Activated T-cell treated with anti-CD3 and anti-CD28 coated beads, Interleukin-2, amount 50 U/mL, for 4 hours (primary cell): ENCODE measurements at regions not wholly inside any gene's neighbourhood (a gene's known extent, or its start where the extent isn't known, plus 50 kb on each side); places are given as distances from the start of the nearest gene placed in this dataset.
A peak's percentile ranks its signal among the peaks of the same experiment; 100 is the strongest.

ENCODE experiments used
- ATAC-seq, 2 donors: fragments of 200-7000 bp; cut with Tn5 transposase; one replicate each; pipeline ENCODE4 v1.10.0; 2021
- DNase-seq: peaks from one replicate; pipeline ENCODE4 v3.0.0-alpha.2; 2020
- H3K27me3 Mint-ChIP-seq: one replicate; pipeline ENCODE4 v1.8.0; 2021; ENCODE audit warnings: low read depth, mixed read lengths
- H3K36me3 Mint-ChIP-seq: one replicate; pipeline ENCODE4 v1.8.0; 2022; ENCODE audit warnings: mixed read lengths; ENCODE audit not compliant: insufficient read depth
- H3K4me1 Mint-ChIP-seq: one replicate; pipeline ENCODE4 v1.8.0; 2021; ENCODE audit warnings: low read depth, mixed read lengths
- H3K4me3 Mint-ChIP-seq: one replicate; pipeline ENCODE4 v1.8.0; 2021; ENCODE audit warnings: mild to moderate bottlenecking, moderate library complexity, mixed read lengths
- H3K9me3 Mint-ChIP-seq: one replicate; pipeline ENCODE4 v1.8.0; 2021; ENCODE audit warnings: mixed read lengths

DNA sequence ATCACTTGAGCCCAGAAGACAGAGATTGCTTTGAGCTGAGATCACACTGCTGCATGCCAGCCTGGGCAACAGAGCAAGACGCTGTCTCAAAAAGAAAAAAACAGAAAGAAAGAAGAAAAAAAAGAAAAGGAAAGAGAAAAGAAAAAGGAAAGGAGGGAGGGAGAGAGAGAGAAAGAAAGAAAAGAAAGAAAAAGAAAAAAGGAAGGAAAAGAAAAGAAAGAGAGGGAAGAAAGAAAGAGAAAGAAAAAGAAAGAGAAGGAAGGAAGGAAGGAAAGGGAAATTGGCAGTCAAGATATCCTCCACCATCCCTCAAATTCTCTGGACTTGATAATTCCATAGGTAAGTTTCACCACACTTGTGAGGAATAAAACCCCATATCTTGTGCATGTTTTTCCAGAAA is 71.4 kb upstream of the WSB1 start:
- DNase-seq, result no peak
- ATAC-seq, result no peak
- Mint-ChIP-seq H3K4me1 (peaks cover 12% of the 10 kb centered on the region), H3K36me3 (no peaks in the 10 kb centered on the region), H3K4me3 (no peak overlapping the region), H3K9me3 (no peaks in the 10 kb centered on the region), H3K27me3 (no peaks in the 10 kb centered on the region)

DNA sequence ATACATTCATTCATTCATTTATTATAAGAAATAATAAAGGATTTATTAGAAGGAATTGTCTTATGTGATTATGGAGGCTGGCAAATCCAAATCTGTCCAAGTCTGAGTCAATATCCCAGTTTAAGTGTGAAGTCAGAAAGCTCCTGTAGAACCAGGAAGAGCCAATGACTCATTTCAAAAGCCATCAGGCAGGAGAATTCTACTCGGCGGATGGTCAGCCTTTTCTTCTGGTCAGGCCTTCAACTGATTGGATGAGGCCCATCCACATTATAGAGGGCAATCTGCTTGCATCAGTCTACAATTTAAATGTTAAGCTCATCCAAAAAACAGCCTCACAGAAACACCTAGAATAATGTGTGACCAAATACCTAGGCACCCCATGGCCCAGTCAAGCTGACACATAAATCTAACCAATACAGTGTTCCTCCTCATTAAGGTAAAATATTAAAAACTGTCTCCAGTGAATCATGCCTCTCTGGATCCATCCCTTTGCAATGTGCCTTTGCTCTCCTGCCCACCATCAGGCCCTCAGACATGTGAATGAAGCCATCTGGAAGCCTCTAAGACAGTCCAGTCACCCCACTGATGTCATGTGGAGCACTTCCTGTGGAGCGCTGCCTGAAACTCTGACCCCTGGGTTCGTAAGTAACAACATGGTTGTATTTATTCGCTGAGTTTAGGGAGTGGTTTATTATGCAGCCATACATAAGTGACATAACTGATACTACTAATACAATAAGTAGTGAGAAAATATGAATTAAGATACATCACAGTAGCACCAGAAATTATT is 69.2 kb upstream of the WSB1 start:
- DNase-seq, result no peak
- no peak for ATAC-seq
- no peaks in the 10 kb centered on the region for H3K36me3 Mint-ChIP-seq
- H3K4me1 Mint-ChIP-seq, result no peaks in the 10 kb centered on the region
- no peaks in the 10 kb centered on the region for H3K27me3 Mint-ChIP-seq
- no peaks in the 10 kb centered on the region for H3K9me3 Mint-ChIP-seq
- H3K4me3 Mint-ChIP-seq, result no peak overlapping the region

DNA sequence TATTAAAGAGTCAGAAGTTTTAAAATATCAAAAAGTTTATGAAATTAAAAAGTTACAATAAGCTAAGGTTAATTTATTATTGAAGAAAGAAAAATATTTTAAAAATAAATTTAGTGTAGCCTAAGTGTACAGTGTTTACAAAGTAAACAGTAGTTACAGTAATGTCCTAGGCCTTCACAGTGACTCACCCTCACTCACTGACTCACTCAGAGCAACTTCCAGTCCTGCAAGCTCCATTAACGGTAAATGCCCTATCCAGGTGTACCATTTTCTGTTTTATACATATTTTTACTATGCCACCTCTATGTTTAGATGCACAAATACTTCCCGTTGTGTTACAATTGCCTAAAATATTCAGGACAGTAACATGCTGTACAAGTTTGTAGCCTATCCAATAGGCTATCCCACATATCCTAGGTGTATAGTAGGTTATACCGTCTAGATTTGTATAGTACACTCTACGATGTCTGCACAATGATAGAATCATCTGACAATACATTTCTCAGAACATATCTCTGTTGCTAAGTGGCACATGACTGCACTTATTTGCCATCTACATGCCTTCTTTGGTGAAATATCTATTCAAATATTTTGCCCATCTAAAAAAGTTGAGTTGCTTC is 67.2 kb upstream of the WSB1 start:
- H3K9me3 Mint-ChIP-seq, result no peaks in the 10 kb centered on the region

DNA sequence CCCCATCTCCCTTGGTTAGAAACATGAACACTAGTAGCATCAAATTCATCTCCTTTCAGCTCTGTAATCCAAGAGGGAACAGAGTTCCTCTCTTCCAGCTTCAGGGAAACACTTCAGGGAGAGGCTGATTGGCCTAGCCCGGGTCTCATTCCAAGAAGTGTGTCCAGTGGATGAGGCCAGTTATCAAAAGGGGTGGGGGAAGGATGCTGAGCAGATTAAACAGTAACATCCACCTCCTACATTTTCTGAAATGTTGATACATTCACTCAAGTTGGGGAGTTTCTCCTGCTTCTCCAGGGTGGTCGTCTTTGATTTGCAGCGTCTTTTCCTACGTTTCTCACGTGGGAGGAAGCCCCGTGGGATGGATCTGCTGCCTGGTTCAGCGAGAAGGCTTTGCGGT is 62.9 kb upstream of the WSB1 start:
- no peaks in the 10 kb centered on the region for H3K27me3 Mint-ChIP-seq
- no peaks in the 10 kb centered on the region for H3K36me3 Mint-ChIP-seq
- H3K4me3 Mint-ChIP-seq, result no peak overlapping the region
- no peaks in the 10 kb centered on the region for H3K4me1 Mint-ChIP-seq
- DNase-seq (no peak), ATAC-seq (no peak)
- no peaks in the 10 kb centered on the region for H3K9me3 Mint-ChIP-seq

More for the DNA sequence above, 67.2 kb upstream of the WSB1 start:
- no peaks in the 10 kb centered on the region for H3K27me3 Mint-ChIP-seq
- no peak for DNase-seq
- H3K4me1 Mint-ChIP-seq, result no peaks in the 10 kb centered on the region
- no peaks in the 10 kb centered on the region for H3K36me3 Mint-ChIP-seq
- no peak overlapping the region for H3K4me3 Mint-ChIP-seq
- ATAC-seq, result no peak

- Mint-ChIP-seq H3K27me3 (no peaks in the 10 kb centered on the region), H3K36me3 (no peaks in the 10 kb centered on the region), H3K4me3 (no peak overlapping the region), H3K9me3 (no peaks in the 10 kb centered on the region), H3K4me1 (no peaks in the 10 kb centered on the region)
- ATAC-seq, result no peak
- no peak for DNase-seq
Observed at GRCh38 chr17:27232328-27232727, 61.6 kb upstream of the WSB1 start.

DNA sequence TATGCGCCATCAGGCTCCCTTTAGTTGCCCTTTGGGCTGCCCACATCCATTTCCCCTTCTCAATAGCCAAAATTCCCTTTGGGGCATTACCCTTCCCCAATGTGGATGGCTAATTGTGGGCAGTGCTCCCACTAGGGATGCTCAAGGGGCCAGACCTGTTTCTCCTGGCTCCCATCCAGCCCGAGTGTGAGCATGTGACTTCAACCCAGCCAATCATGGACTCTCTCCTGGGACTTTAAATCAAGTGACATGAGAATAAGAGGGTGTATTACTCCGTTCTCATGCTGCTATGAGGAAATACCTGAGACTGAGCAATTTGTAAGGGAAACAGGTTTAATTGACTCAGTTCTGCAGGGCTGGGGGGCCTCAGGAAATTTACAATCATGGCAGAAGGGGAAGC is 60.9 kb upstream of the WSB1 start:
- Mint-ChIP-seq H3K27me3 (no peaks in the 10 kb centered on the region), H3K36me3 (no peaks in the 10 kb centered on the region), H3K9me3 (no peaks in the 10 kb centered on the region), H3K4me1 (no peaks in the 10 kb centered on the region), H3K4me3 (no peak overlapping the region)
- no peak for ATAC-seq
- DNase-seq, result no peak

DNA sequence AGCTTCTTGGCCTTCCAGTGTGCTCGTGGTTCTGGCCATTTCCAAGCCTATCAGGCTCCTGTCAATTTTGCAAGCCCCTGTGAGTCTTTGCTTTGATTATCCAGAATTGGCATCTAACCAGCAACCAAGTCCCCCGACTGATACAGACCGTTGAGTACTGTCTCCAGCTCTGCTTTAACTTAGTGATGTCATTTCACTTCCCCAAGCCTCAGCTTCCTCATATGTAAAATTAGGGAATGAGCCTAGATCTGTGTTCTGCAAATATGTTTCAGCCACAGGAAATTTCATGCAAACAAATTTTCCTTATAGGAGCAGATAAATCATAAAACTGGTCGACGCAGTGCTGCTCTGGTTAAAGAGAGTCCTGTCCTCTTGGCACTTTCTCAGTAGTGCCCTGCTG is 60.1 kb upstream of the WSB1 start:
- ATAC-seq (no peak), DNase-seq (no peak)
- H3K36me3 Mint-ChIP-seq, result no peaks in the 10 kb centered on the region
- no peaks in the 10 kb centered on the region for H3K9me3 Mint-ChIP-seq
- no peaks in the 10 kb centered on the region for H3K4me1 Mint-ChIP-seq
- no peaks in the 10 kb centered on the region for H3K27me3 Mint-ChIP-seq
- H3K4me3 Mint-ChIP-seq, result no peak overlapping the region

DNA sequence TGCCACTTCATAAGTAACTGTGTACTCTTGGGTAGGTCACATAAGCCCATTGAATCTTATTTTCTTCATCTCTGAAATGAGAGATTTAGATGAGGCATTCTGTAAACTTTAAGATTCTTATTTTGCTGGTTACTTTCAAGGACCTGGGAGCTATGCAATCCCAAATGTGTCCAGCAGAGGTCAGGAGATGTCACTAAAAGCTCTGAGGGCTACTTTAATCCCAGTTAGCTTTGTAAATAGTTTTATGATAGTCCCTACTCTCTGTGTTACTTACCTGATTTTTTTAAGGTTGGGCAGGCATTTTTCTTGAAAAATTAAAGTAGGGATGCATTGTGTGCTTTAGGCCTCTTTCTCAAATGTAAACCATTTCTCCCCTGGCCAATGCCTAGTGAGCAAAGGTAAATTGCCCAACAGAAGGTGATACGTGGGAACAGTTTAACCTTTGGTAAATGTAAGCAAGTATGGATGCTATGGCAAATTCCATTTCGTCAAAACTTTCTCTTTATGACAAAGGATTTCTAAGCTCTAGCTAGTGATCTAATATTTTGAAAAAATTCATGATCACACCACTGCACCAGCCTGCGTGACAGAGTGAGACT is 57.1 kb upstream of the WSB1 start:
- H3K36me3 Mint-ChIP-seq, result no peaks in the 10 kb centered on the region
- H3K4me1 Mint-ChIP-seq, result no peaks in the 10 kb centered on the region
- no peaks in the 10 kb centered on the region for H3K9me3 Mint-ChIP-seq
- ATAC-seq (peak; percentile 60 to 65), DNase-seq (peak; percentile 76)
- H3K4me3 Mint-ChIP-seq, result no peak overlapping the region
- no peaks in the 10 kb centered on the region for H3K27me3 Mint-ChIP-seq

GRCh38 chr17:27237890-27238289 is 56.0 kb upstream of the WSB1 start:
- no peak for ATAC-seq
- no peaks in the 10 kb centered on the region for H3K4me1 Mint-ChIP-seq
- no peaks in the 10 kb centered on the region for H3K36me3 Mint-ChIP-seq
- no peak overlapping the region for H3K4me3 Mint-ChIP-seq
- no peaks in the 10 kb centered on the region for H3K27me3 Mint-ChIP-seq
- no peaks in the 10 kb centered on the region for H3K9me3 Mint-ChIP-seq
- DNase-seq, result no peak

DNA sequence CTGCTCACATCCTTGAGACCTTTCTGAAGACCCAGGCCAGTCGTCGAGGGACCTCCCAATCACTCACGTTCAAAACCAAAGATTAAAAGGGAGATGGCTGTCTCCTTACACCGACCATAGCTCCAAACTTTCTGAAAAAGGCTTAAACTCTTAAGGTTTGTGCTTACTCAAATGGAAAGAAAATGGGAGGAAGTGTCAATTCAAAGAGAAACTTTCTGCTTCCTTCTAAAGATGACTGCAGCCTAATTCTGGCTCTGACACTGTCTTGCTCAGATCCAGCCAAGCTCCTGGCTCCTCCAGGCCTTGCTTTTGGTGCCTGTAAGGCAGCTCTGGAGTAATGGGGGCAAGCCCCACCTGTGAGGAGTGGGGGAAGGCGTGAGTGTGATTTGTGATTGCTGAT is 54.9 kb upstream of the WSB1 start:
- H3K4me3 Mint-ChIP-seq, result no peak overlapping the region
- ATAC-seq, result peak; percentile 67 to 69
- H3K9me3 Mint-ChIP-seq, result no peaks in the 10 kb centered on the region
- no peaks in the 10 kb centered on the region for H3K36me3 Mint-ChIP-seq
- no peaks in the 10 kb centered on the region for H3K27me3 Mint-ChIP-seq
- no peaks in the 10 kb centered on the region for H3K4me1 Mint-ChIP-seq
- no peak for DNase-seq

- H3K36me3 Mint-ChIP-seq, result no peaks in the 10 kb centered on the region
- H3K4me3 Mint-ChIP-seq, result no peak overlapping the region
- no peaks in the 10 kb centered on the region for H3K4me1 Mint-ChIP-seq
- ATAC-seq (no peak), DNase-seq (no peak)
- H3K9me3 Mint-ChIP-seq, result no peaks in the 10 kb centered on the region
- no peaks in the 10 kb centered on the region for H3K27me3 Mint-ChIP-seq
Observed at GRCh38 chr17:27239584-27239983, 54.3 kb upstream of the WSB1 start.

DNA sequence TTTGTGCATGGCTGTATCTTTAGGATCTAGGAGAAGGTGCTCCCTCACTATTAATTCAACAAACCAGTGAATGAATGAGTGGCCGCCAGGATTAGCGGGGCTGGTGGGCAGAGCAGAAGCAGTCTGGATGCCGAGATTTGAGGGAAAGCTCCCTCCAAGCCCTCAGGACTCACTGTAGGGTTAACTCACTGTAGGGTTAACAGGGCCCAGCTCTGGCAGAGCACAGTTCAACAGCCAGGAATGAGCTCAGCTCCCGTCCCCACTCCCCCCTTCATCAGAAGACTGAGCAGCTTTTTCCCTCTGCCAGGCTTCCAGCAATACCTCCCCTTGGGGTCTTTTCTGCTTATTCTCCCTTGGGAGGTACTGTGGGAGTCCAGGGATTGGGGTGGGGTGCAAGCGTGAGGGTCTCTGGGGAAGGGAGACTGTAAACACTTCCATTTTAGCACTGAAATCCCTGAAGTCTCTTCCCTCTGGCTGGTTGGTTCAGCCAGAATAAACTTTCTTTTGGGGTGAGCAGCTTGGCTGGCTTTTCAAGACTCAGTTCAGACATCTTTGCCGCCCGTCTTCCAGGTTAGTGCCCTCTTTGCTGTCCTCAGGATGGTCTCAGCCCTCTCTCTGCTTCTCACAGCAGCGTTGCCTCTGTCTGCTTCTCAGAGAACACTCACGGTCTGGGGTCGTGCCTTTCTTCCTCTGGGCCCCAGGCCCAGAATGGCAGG is 53.7 kb upstream of the WSB1 start:
- H3K9me3 Mint-ChIP-seq, result no peaks in the 10 kb centered on the region
- H3K4me1 Mint-ChIP-seq, result no peaks in the 10 kb centered on the region
- H3K4me3 Mint-ChIP-seq, result no peak overlapping the region
- no peaks in the 10 kb centered on the region for H3K27me3 Mint-ChIP-seq
- ATAC-seq (no peak), DNase-seq (no peak)
- no peaks in the 10 kb centered on the region for H3K36me3 Mint-ChIP-seq

DNA sequence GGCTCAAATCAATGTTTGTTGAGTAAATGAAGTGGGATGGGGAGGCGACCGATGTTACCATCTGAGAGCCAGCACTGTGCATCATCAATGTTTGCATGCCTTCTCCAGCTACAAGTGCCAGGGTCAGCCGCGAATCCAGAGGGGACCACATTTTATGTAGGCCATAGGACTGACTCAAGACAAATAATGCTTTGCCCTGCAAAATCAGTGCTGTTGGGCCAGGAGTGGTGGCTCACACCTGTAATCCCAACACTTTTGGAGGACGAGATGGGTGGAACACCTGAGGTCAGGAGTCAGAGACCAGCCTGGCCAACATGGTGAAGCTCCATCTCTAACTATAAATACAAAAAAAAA is 53.1 kb upstream of the WSB1 start:
- Mint-ChIP-seq H3K9me3 (no peaks in the 10 kb centered on the region), H3K4me3 (no peak overlapping the region), H3K36me3 (no peaks in the 10 kb centered on the region), H3K27me3 (no peaks in the 10 kb centered on the region), H3K4me1 (peaks cover 3% of the 10 kb centered on the region)
- DNase-seq, result no peak
- no peak for ATAC-seq

- Mint-ChIP-seq H3K4me3 (no peak overlapping the region), H3K9me3 (no peaks in the 10 kb centered on the region), H3K27me3 (no peaks in the 10 kb centered on the region), H3K4me1 (peaks cover 3% of the 10 kb centered on the region), H3K36me3 (no peaks in the 10 kb centered on the region)
- no peak for ATAC-seq
- no peak for DNase-seq
Observed at GRCh38 chr17:27241346-27241946, 52.5 kb upstream of the WSB1 start.
